SKM-1 (cell line): ENCODE measurements at regions not wholly inside any gene's neighbourhood (a gene's known extent, or its start where the extent isn't known, plus 50 kb on each side); places are given as distances from the start of the nearest gene placed in this dataset.

Source experiments
- DNase-seq: peaks from one replicate; lab custom pipeline; 2025; ENCODE audit not compliant: unreplicated experiment; lab: John Stamatoyannopoulos, UW

GRCh38 chr5:40414922-40415321 is 264.8 kb upstream of the PTGER4 start:
- no peak for DNase-seq

- DNase-seq, result no peak
Measured at GRCh38 chr5:40413743-40414142, 266.0 kb upstream of the PTGER4 start.

- no peak for DNase-seq
Measured at GRCh38 chr5:40412771-40413170, 266.9 kb upstream of the PTGER4 start.

- peak; percentile 55 for DNase-seq
Measured at GRCh38 chr5:40410964-40411635, 268.6 kb upstream of the PTGER4 start.

GRCh38 chr5:40410231-40410861 is 269.4 kb upstream of the PTGER4 start:
- peak; percentile 48 for DNase-seq

- peak; percentile 60 for DNase-seq
Measured at GRCh38 chr5:40409601-40410000, 270.1 kb upstream of the PTGER4 start.

GRCh38 chr5:40406741-40407211 is 272.9 kb upstream of the PTGER4 start:
- DNase-seq, result peak; percentile 78

- no peak for DNase-seq
Measured at GRCh38 chr5:40405996-40406740, 273.5 kb upstream of the PTGER4 start.

- DNase-seq, result no peak
Measured at GRCh38 chr5:40405230-40405629, 274.5 kb upstream of the PTGER4 start.

- DNase-seq, result no peak
Measured at GRCh38 chr5:40404613-40405012, 275.1 kb upstream of the PTGER4 start.

GRCh38 chr5:40402007-40402364 is 277.7 kb upstream of the PTGER4 start:
- no peak for DNase-seq

- no peak for DNase-seq
Measured at GRCh38 chr5:40401284-40402006, 278.3 kb upstream of the PTGER4 start.

GRCh38 chr5:40400245-40400644 is 279.5 kb upstream of the PTGER4 start:
- no peak for DNase-seq

GRCh38 chr5:40399349-40399748 is 280.4 kb upstream of the PTGER4 start:
- no peak for DNase-seq

GRCh38 chr5:40397976-40398375 is 281.7 kb upstream of the PTGER4 start:
- DNase-seq, result no peak

GRCh38 chr5:40397091-40397490 is 282.6 kb upstream of the PTGER4 start:
- DNase-seq, result no peak

- no peak for DNase-seq
Measured at GRCh38 chr5:40396317-40396716, 283.4 kb upstream of the PTGER4 start.

GRCh38 chr5:40395251-40395650 is 284.5 kb upstream of the PTGER4 start:
- no peak for DNase-seq

GRCh38 chr5:40394698-40395097 is 285.0 kb upstream of the PTGER4 start:
- DNase-seq, result no peak

GRCh38 chr5:40391642-40392041 is 288.1 kb upstream of the PTGER4 start:
- DNase-seq, result no peak
